K562 (cell line): ENCODE measurements at regions not wholly inside any gene's neighbourhood (a gene's known extent, or its start where the extent isn't known, plus 50 kb on each side); places are given as distances from the start of the nearest gene placed in this dataset.

Experiments used
- C11orf30 ChIP-seq: fragments of 450-650 bp; IDR thresholded peaks from 2 replicates; pipeline ENCODE4 v1.6.1; 2016; ENCODE audit warnings: low read depth, mild to moderate bottlenecking
- DNMT1 ChIP-seq: fragments of 450-650 bp; IDR thresholded peaks from 2 replicates; pipeline ENCODE4 v1.6.1; 2016; ENCODE audit warnings: antibody characterized with exemption, mild to moderate bottlenecking
- NFIC ChIP-seq: fragments of 450-650 bp; IDR thresholded peaks from 2 replicates; pipeline ENCODE4 v1.6.1; 2017; ENCODE audit warnings: mild to moderate bottlenecking, inconsistent platforms
- RFX7 ChIP-seq: fragments of 250-450 bp; sonication (Bioruptor Pico); IDR thresholded peaks from 2 replicates; pipeline ENCODE4 v1.5.1; 2021; ENCODE audit warnings: mild to moderate bottlenecking
- SOX6 ChIP-seq: fragments of 450-650 bp; IDR thresholded peaks from 2 replicates; pipeline ENCODE4 v1.6.1; 2014; ENCODE audit warnings: mild to moderate bottlenecking
- TF ChIP-seq, protein P1 (sequence below): sonication (generic); formaldehyde crosslinking; IDR thresholded peaks from 2 replicates; pipeline ENCODE4 v1.8.1; 2023; ENCODE audit warnings: mild to moderate bottlenecking, missing genetic modification reagents, moderate library complexity
- TF ChIP-seq, protein P2 (sequence below), 3 experiments: IDR thresholded peaks in 2 of 3; conservative IDR thresholded peaks in 1 of 3; 2 replicates each; pipeline ENCODE4 v1.5.1; 2011 to 2012; ENCODE audit warnings: low read length in 3 of 3, mild to moderate bottlenecking in 3 of 3, control low read depth in 2 of 3, improper control_type of control experiment in 1 of 3, inconsistent platforms in 1 of 3, low read depth in 1 of 3, mixed read lengths in 1 of 3, moderate library complexity in 1 of 3; ENCODE audit not compliant: insufficient read depth in 2 of 3
- TF ChIP-seq, protein P3 (sequence below): sonication (generic); formaldehyde crosslinking; IDR thresholded peaks from 2 replicates; pipeline ENCODE4 v1.8.0; 2022; ENCODE audit warnings: missing genetic modification reagents, mild to moderate bottlenecking, borderline replicate concordance
- TF ChIP-seq, protein P4 (sequence below): fragments of 250-450 bp; sonication (Bioruptor Pico); IDR thresholded peaks from 2 replicates; pipeline ENCODE4 v1.5.1; 2021; ENCODE audit warnings: mild to moderate bottlenecking
- TF ChIP-seq, protein P5 (sequence below): fragments of 450-650 bp; IDR thresholded peaks from 2 replicates; pipeline ENCODE4 v1.6.1; 2016; ENCODE audit warnings: mild to moderate bottlenecking

DNA sequence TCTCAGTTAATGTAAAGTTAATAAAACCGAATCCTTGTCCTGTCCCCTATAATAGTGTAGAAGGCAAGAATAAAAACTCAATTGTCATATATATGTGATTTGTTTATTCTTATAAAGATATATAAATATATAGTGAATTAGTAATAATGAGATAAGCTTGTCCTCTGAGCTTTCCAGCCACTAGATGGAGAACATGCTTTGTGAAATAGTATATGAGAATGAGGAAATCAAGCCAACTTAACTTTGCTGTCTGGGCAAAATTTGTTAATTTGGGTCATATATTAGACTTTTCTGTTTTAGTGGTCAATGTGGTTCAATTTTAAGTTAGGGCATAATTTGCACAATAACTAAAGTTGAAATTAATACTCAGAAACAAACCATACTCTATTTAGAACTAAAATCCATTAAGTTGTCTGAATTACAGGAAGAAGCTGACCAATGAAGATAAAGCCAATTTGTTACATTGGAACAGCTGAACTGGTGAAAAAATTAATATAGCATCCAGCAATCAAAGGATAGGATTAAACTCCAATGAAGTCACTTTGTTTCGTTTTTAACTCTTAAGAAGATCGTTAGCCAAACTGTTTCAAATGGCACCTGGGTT lies 595.0 kb downstream of the ARL4A start (continued):
- TF ChIP-seq, protein P1, sequence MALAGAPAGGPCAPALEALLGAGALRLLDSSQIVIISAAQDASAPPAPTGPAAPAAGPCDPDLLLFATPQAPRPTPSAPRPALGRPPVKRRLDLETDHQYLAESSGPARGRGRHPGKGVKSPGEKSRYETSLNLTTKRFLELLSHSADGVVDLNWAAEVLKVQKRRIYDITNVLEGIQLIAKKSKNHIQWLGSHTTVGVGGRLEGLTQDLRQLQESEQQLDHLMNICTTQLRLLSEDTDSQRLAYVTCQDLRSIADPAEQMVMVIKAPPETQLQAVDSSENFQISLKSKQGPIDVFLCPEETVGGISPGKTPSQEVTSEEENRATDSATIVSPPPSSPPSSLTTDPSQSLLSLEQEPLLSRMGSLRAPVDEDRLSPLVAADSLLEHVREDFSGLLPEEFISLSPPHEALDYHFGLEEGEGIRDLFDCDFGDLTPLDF: no peak
- TF ChIP-seq, protein P2, sequence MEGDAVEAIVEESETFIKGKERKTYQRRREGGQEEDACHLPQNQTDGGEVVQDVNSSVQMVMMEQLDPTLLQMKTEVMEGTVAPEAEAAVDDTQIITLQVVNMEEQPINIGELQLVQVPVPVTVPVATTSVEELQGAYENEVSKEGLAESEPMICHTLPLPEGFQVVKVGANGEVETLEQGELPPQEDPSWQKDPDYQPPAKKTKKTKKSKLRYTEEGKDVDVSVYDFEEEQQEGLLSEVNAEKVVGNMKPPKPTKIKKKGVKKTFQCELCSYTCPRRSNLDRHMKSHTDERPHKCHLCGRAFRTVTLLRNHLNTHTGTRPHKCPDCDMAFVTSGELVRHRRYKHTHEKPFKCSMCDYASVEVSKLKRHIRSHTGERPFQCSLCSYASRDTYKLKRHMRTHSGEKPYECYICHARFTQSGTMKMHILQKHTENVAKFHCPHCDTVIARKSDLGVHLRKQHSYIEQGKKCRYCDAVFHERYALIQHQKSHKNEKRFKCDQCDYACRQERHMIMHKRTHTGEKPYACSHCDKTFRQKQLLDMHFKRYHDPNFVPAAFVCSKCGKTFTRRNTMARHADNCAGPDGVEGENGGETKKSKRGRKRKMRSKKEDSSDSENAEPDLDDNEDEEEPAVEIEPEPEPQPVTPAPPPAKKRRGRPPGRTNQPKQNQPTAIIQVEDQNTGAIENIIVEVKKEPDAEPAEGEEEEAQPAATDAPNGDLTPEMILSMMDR (IDR thresholded peaks at IDR 0.05 in 2 of 3, conservative IDR thresholded peaks at IDR 0.05 in 1 of 3; ENCODE audit: insufficient read depth in 2 of 3, low read depth in 1 of 3, low read length in 3 of 3): peak in 2 of 3 experiments; percentile 14 to 49; a peak in 3 of 6 replicates
- TF ChIP-seq C11orf30: no peak
- TF ChIP-seq, protein P3, sequence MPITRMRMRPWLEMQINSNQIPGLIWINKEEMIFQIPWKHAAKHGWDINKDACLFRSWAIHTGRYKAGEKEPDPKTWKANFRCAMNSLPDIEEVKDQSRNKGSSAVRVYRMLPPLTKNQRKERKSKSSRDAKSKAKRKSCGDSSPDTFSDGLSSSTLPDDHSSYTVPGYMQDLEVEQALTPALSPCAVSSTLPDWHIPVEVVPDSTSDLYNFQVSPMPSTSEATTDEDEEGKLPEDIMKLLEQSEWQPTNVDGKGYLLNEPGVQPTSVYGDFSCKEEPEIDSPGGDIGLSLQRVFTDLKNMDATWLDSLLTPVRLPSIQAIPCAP (CRISPR knock-in tag): no peak
- TF ChIP-seq NFIC: no peak
- TF ChIP-seq DNMT1: no peak
- TF ChIP-seq, protein P4, sequence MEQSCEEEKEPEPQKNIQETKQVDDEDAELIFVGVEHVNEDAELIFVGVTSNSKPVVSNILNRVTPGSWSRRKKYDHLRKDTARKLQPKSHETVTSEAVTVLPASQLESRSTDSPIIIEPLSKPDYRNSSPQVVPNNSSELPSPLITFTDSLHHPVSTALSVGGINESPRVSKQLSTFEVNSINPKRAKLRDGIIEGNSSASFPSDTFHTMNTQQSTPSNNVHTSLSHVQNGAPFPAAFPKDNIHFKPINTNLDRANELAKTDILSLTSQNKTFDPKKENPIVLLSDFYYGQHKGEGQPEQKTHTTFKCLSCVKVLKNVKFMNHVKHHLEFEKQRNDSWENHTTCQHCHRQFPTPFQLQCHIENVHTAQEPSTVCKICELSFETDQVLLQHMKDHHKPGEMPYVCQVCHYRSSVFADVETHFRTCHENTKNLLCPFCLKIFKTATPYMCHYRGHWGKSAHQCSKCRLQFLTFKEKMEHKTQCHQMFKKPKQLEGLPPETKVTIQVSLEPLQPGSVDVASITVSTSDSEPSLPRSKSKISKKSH (CRISPR knock-in tag): no peak
- TF ChIP-seq RFX7 (CRISPR knock-in tag): no peak
- TF ChIP-seq, protein P5, sequence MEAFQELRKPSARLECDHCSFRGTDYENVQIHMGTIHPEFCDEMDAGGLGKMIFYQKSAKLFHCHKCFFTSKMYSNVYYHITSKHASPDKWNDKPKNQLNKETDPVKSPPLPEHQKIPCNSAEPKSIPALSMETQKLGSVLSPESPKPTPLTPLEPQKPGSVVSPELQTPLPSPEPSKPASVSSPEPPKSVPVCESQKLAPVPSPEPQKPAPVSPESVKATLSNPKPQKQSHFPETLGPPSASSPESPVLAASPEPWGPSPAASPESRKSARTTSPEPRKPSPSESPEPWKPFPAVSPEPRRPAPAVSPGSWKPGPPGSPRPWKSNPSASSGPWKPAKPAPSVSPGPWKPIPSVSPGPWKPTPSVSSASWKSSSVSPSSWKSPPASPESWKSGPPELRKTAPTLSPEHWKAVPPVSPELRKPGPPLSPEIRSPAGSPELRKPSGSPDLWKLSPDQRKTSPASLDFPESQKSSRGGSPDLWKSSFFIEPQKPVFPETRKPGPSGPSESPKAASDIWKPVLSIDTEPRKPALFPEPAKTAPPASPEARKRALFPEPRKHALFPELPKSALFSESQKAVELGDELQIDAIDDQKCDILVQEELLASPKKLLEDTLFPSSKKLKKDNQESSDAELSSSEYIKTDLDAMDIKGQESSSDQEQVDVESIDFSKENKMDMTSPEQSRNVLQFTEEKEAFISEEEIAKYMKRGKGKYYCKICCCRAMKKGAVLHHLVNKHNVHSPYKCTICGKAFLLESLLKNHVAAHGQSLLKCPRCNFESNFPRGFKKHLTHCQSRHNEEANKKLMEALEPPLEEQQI: no peak
- no peak for TF ChIP-seq SOX6
